ENCODE measurements at regions not wholly inside any gene's neighbourhood (a gene's known extent, or its start where the extent isn't known, plus 50 kb on each side); places are given as distances from the start of the nearest gene placed in this dataset.

GRCh38 chr16:26651464-26651863 is 415.3 kb upstream of the C16orf82 start:
- DNase-seq (ENCODE audit: low spot score): no peak

GRCh38 chr16:26651884-26652283 is 414.8 kb upstream of the C16orf82 start:
- no peak for DNase-seq (ENCODE audit: low spot score)

GRCh38 chr16:26658486-26658885 is 408.2 kb upstream of the C16orf82 start:
- DNase-seq (ENCODE audit: low spot score): no peak

- no peak for DNase-seq (ENCODE audit: low spot score)
These were observed 407.8 kb upstream of the C16orf82 start for GRCh38 chr16:26658915-26659314.

- DNase-seq (ENCODE audit: low spot score): no peak
These were observed 402.6 kb upstream of the C16orf82 start for GRCh38 chr16:26664086-26664485.

- DNase-seq (ENCODE audit: low spot score): no peak
These were observed 401.4 kb upstream of the C16orf82 start for GRCh38 chr16:26665166-26665939.

GRCh38 chr16:26666486-26666885 is 400.2 kb upstream of the C16orf82 start:
- no peak for DNase-seq (ENCODE audit: low spot score)

- no peak for DNase-seq (ENCODE audit: low spot score)
These were observed 399.4 kb upstream of the C16orf82 start for GRCh38 chr16:26667307-26667706.

GRCh38 chr16:26668026-26668425 is 398.7 kb upstream of the C16orf82 start:
- DNase-seq (ENCODE audit: low spot score): no peak

GRCh38 chr16:26672206-26672605 is 394.5 kb upstream of the C16orf82 start:
- no peak for DNase-seq (ENCODE audit: low spot score)

- no peak for DNase-seq (ENCODE audit: low spot score)
These were observed 393.7 kb upstream of the C16orf82 start for GRCh38 chr16:26673011-26673410.

- no peak for DNase-seq (ENCODE audit: low spot score)
These were observed 386.1 kb upstream of the C16orf82 start for GRCh38 chr16:26680671-26681070.

- no peak for DNase-seq (ENCODE audit: low spot score)
These were observed 378.6 kb upstream of the C16orf82 start for GRCh38 chr16:26688105-26688504.

- DNase-seq (ENCODE audit: low spot score): no peak
These were observed 378.0 kb upstream of the C16orf82 start for GRCh38 chr16:26688699-26689098.

GRCh38 chr16:26692658-26693057 is 374.1 kb upstream of the C16orf82 start:
- DNase-seq (ENCODE audit: low spot score): no peak

GRCh38 chr16:26697807-26698206 is 368.9 kb upstream of the C16orf82 start:
- DNase-seq (ENCODE audit: low spot score): no peak

GRCh38 chr16:26700250-26700649 is 366.5 kb upstream of the C16orf82 start:
- no peak for DNase-seq (ENCODE audit: low spot score)

- DNase-seq (ENCODE audit: low spot score): no peak
These were observed 365.4 kb upstream of the C16orf82 start for GRCh38 chr16:26701243-26701886.

- no peak for DNase-seq (ENCODE audit: low spot score)
These were observed 361.4 kb upstream of the C16orf82 start for GRCh38 chr16:26705346-26705745.

GRCh38 chr16:26708428-26708827 is 358.3 kb upstream of the C16orf82 start:
- no peak for DNase-seq (ENCODE audit: low spot score)

GRCh38 chr16:26709175-26709574 is 357.6 kb upstream of the C16orf82 start:
- no peak for DNase-seq (ENCODE audit: low spot score)

GRCh38 chr16:26709754-26710153 is 357.0 kb upstream of the C16orf82 start:
- no peak for DNase-seq (ENCODE audit: low spot score)

GRCh38 chr16:26710450-26710849 is 356.3 kb upstream of the C16orf82 start:
- DNase-seq (ENCODE audit: low spot score): no peak

GRCh38 chr16:26712876-26713275 is 353.9 kb upstream of the C16orf82 start:
- DNase-seq (ENCODE audit: low spot score): no peak

Data from H4 (cell line).